A549 (cell line): ENCODE measurements at regions not wholly inside any gene's neighbourhood (a gene's known extent, or its start where the extent isn't known, plus 50 kb on each side); places are given as distances from the start of the nearest gene placed in this dataset.

Experiments used
- ATAC-seq, 2 experiments: fragments of 200-7000 bp in 1 of 2; fragments of >200 bp in 1 of 2; cut with Nextera tagmentation in 1 of 2; cut with Tn5 transposase in 1 of 2; 3 replicates each; pipeline versions ENCODE4 v1.8.0 to v1.9.1; 2018 to 2020; ENCODE audit warnings: mild to moderate bottlenecking in 1 of 2, moderate library complexity in 1 of 2
- CTCF ChIA-PET: fragments of 300-600 bp; sonication (Branson Sonifier 250); formaldehyde crosslinking; extraction: SDS; loops from one replicate; lab custom pipeline; 2021; ENCODE audit warnings: antibody characterized with exemption, inconsistent platforms; lab: Yijun Ruan, JAX
- POLR2A ChIA-PET: fragments of 350-600 bp; formaldehyde crosslinking; extraction: SDS; loops from one replicate; lab custom pipeline; 2021; ENCODE audit warnings: antibody characterized with exemption, inconsistent platforms; lab: Yijun Ruan, JAX
- DNase-seq, 2 experiments: peaks; one replicate each; pipeline versions ENCODE4 v3.0.0 to v3.0.0-alpha.2; 2011 to 2016; ENCODE audit warnings: low read depth in 1 of 2, low spot score in 1 of 2
- FAIRE-seq: peaks from 2 replicates; lab custom pipeline; 2011; peaks lifted over from hg19 to GRCh38; lab: Jason Lieb, UNC
- H3K27ac ChIP-seq, 2 experiments: fragments of >200 bp; sonication (Bioruptor Twin); formaldehyde crosslinking; 3 replicates each; pipeline ENCODE4 v1.5.1; 2016 to 2017
- H3K4me1 ChIP-seq: fragments of >200 bp; sonication (Bioruptor Twin); formaldehyde crosslinking; 3 replicates; pipeline ENCODE4 v1.6.1; 2016
- H3K4me2 ChIP-seq: fragments of >200 bp; sonication (Bioruptor Twin); formaldehyde crosslinking; 3 replicates; pipeline ENCODE4 v1.6.1; 2016
- H3K4me3 ChIP-seq: fragments of >200 bp; sonication (Bioruptor Twin); formaldehyde crosslinking; 3 replicates; pipeline ENCODE4 v1.5.1; 2016
- H3K9me3 ChIP-seq: fragments of >200 bp; sonication (Bioruptor Twin); formaldehyde crosslinking; 3 replicates; pipeline ENCODE4 v1.6.1; 2016
- BHLHE40 ChIP-seq: IDR thresholded peaks from 2 replicates; pipeline ENCODE4 v1.6.1; 2012; ENCODE audit warnings: low read depth, low read length, inconsistent platforms
- ESRRA ChIP-seq: fragments of 150-350 bp; IDR thresholded peaks from 2 replicates; pipeline ENCODE4 v1.6.1; 2014; ENCODE audit warnings: mild to moderate bottlenecking, low read length, borderline replicate concordance
- GATA3 ChIP-seq: IDR thresholded peaks from 2 replicates; pipeline ENCODE4 v1.6.1; 2012; ENCODE audit warnings: borderline replicate concordance
- HOXA7 ChIP-seq: fragments of 250-450 bp; sonication (Bioruptor Pico); IDR thresholded peaks from 2 replicates; pipeline ENCODE4 v1.5.0; 2020; ENCODE audit warnings: mild to moderate bottlenecking, moderate library complexity
- HOXB13 ChIP-seq: fragments of 250-450 bp; sonication (Bioruptor Pico); IDR thresholded peaks from 2 replicates; pipeline ENCODE4 v1.5.0; 2020; ENCODE audit warnings: low read depth, mild to moderate bottlenecking, moderate library complexity
- JUNB ChIP-seq: fragments of >200 bp; sonication (Bioruptor Twin); formaldehyde crosslinking; IDR thresholded peaks from 2 replicates; pipeline ENCODE4 v1.6.1; 2016
- KDM1A ChIP-seq: fragments of 200-600 bp; sonication (generic); IDR thresholded peaks from 2 replicates; pipeline ENCODE4 v1.6.1; 2016; ENCODE audit warnings: low read depth, mild to moderate bottlenecking
- KDM5A ChIP-seq: fragments of 200-600 bp; sonication (generic); IDR thresholded peaks from 2 replicates; pipeline ENCODE4 v1.6.1; 2016; ENCODE audit warnings: antibody characterized with exemption, mild to moderate bottlenecking
- MAFK ChIP-seq: fragments of 450-650 bp; IDR thresholded peaks from 2 replicates; pipeline ENCODE4 v1.6.1; 2014; ENCODE audit not compliant: partially characterized antibody
- MYC ChIP-seq: IDR thresholded peaks from 2 replicates; pipeline ENCODE4 v1.6.1; 2012; ENCODE audit warnings: mild to moderate bottlenecking, inconsistent platforms, low read length, improper control_type of control experiment, borderline replicate concordance
- NPAS2 ChIP-seq: fragments of 250-450 bp; sonication (Bioruptor Pico); IDR thresholded peaks from 2 replicates; pipeline ENCODE4 v1.8.0; 2022; ENCODE audit warnings: mild to moderate bottlenecking, moderate library complexity, borderline replicate concordance
- NR3C1 ChIP-seq: fragments of >200 bp; sonication (Bioruptor Twin); formaldehyde crosslinking; IDR thresholded peaks from 3 replicates; pipeline ENCODE4 v1.6.1; 2017
- POLR2A ChIP-seq: IDR thresholded peaks from 2 replicates; pipeline ENCODE4 v1.6.1; 2012; ENCODE audit warnings: mild to moderate bottlenecking, low read length
- POLR2AphosphoS2 ChIP-seq: conservative IDR thresholded peaks from 2 replicates; pipeline ENCODE4 v1.6.1; 2012; ENCODE audit warnings: low read length, improper control_type of control experiment, inconsistent platforms
- RAD21 ChIP-seq, 2 experiments: fragments of >200 bp in 1 of 2; sonication (Bioruptor Twin) in 1 of 2; formaldehyde crosslinking in 1 of 2; IDR thresholded peaks in 1 of 2; conservative IDR thresholded peaks in 1 of 2; 2 replicates in 1 of 2; 3 replicates in 1 of 2; pipeline ENCODE4 v1.6.1; 2012 to 2018; ENCODE audit warnings: inconsistent platforms in 1 of 2
- RARB ChIP-seq: fragments of 250-450 bp; sonication (Bioruptor Pico); IDR thresholded peaks from 2 replicates; pipeline ENCODE4 v1.8.0; 2021; ENCODE audit warnings: mild to moderate bottlenecking, moderate library complexity
- RNF2 ChIP-seq: fragments of 200-600 bp; sonication (generic); IDR thresholded peaks from 2 replicates; pipeline ENCODE4 v1.6.1; 2016; ENCODE audit warnings: low read depth, mild to moderate bottlenecking, antibody characterized with exemption, moderate library complexity, borderline replicate concordance
- SMC3 ChIP-seq: fragments of >200 bp; sonication (Bioruptor Twin); formaldehyde crosslinking; IDR thresholded peaks from 3 replicates; pipeline ENCODE4 v1.6.1; 2018; ENCODE audit warnings: inconsistent platforms
- ZC3H11A ChIP-seq: fragments of 450-650 bp; IDR thresholded peaks from 2 replicates; pipeline ENCODE4 v1.6.1; 2014; ENCODE audit warnings: antibody characterized with exemption, mild to moderate bottlenecking
- ZFP36 ChIP-seq: fragments of 450-650 bp; IDR thresholded peaks from 2 replicates; pipeline ENCODE4 v1.6.1; 2014; ENCODE audit warnings: borderline replicate concordance; ENCODE audit not compliant: partially characterized antibody
- ZSCAN20 ChIP-seq: fragments of 250-450 bp; sonication (Bioruptor Pico); IDR thresholded peaks from 2 replicates; pipeline ENCODE4 v1.8.0; 2022; ENCODE audit warnings: mild to moderate bottlenecking, moderate library complexity
- WGBS: methylation state at CpG from one replicate; pipeline ENCODE4 v1.1.6; 2017; ENCODE audit errors: missing lambda C conversion rate; 5-methylcytosine and 5-hydroxymethylcytosine counted together
- TF ChIP-seq, protein P1 (sequence below): fragments of >200 bp; sonication (Bioruptor Twin); formaldehyde crosslinking; IDR thresholded peaks from 3 replicates; pipeline ENCODE4 v1.6.1; 2016
- TF ChIP-seq, protein P2 (sequence below): fragments of 200-600 bp; sonication (generic); IDR thresholded peaks from 2 replicates; pipeline ENCODE4 v1.6.1; 2016; ENCODE audit warnings: antibody characterized with exemption, mild to moderate bottlenecking, moderate library complexity
- TF ChIP-seq, protein P3 (sequence below): fragments of 150-350 bp; IDR thresholded peaks from 2 replicates; pipeline ENCODE4 v1.6.1; 2014; ENCODE audit warnings: low read depth, mild to moderate bottlenecking, low read length

DNA sequence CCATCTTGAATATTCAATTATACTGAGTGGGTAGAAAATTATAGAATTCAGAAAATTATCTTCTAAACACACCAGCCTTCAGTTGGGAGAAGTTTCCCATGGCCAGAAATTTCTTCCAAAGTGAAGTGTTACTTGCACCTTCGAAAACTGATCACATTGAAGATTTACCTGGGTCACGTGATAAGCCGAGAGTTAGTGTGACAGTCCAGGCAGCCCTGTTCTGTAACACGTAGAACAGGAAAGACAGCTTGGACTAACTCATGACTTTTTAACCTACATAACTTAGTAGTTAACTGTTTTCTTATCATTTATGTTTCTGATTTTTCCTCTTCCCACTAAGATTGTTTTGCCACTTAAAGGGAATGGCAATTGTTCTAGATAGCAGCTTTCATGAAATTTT lies 118.3 kb upstream of the MTHFD1L start:
- ATAC-seq: no peak
- CTCF ChIA-PET: no interaction called here
- no peak overlapping the region for H3K27ac ChIP-seq
- WGBS: 71% methylated on average over 4 of the region's 4 CpGs
- no peaks in the 10 kb centered on the region for H3K4me1 ChIP-seq
- DNase-seq: no peak
- no peak overlapping the region for H3K4me2 ChIP-seq
- no peak for TF ChIP-seq KDM5A
- TF ChIP-seq KDM1A: no peak
- FAIRE-seq: no peak
- H3K4me3 ChIP-seq: no peak overlapping the region
- POLR2A ChIA-PET: no interaction called here
- no peaks in the 10 kb centered on the region for H3K9me3 ChIP-seq

DNA sequence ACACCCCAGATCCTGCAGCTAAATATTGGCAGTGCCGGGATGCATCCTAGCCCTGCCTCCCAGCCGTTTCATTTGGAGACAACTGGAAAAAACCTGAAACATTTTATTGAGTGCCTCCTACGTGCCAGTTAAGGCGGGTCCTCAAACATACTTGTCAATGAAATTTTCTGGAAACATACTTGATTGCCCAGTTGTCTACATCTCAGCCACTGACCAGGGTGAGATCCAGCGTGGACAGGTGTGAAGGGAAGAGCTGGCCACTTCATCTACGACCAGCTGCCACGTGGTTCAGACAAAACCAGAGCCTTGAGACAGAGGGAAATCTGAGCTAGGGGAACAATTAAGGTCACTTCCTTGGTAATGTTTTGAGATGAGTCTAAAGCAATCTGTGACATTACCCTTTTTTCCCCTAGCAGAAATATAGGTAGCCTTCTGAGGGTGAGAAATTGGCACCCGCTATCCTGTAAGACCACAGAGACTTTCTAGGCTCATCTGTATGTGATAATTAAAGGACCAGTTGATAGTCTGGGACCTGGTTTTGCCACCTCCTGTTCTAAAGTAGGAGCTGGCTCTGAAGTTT lies 116.3 kb upstream of the MTHFD1L start:
- FAIRE-seq (no peak), DNase-seq (no peak), ATAC-seq (no peak)
- TF ChIP-seq POLR2AphosphoS2 (no peak), MYC (no peak), HOXA7 (CRISPR knock-in tag) (no peak), ZSCAN20 (CRISPR knock-in tag) (no peak), GATA3 (no peak), JUNB (no peak), SMC3 (no peak), RARB (no peak), KDM1A (no peak)
- TF ChIP-seq, protein P1, sequence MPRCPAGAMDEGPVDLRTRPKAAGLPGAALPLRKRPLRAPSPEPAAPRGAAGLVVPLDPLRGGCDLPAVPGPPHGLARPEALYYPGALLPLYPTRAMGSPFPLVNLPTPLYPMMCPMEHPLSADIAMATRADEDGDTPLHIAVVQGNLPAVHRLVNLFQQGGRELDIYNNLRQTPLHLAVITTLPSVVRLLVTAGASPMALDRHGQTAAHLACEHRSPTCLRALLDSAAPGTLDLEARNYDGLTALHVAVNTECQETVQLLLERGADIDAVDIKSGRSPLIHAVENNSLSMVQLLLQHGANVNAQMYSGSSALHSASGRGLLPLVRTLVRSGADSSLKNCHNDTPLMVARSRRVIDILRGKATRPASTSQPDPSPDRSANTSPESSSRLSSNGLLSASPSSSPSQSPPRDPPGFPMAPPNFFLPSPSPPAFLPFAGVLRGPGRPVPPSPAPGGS: no peak
- Histone ChIP-seq H3K9me3 (no peaks in the 10 kb centered on the region), H3K4me3 (no peak overlapping the region), H3K27ac (no peak overlapping the region), H3K4me1 (no peaks in the 10 kb centered on the region), H3K4me2 (no peak overlapping the region)
- WGBS: 48% methylated on average over 8 of the region's 8 CpGs
- ChIA-PET POLR2A (no interaction called here), CTCF (no interaction called here)

DNA sequence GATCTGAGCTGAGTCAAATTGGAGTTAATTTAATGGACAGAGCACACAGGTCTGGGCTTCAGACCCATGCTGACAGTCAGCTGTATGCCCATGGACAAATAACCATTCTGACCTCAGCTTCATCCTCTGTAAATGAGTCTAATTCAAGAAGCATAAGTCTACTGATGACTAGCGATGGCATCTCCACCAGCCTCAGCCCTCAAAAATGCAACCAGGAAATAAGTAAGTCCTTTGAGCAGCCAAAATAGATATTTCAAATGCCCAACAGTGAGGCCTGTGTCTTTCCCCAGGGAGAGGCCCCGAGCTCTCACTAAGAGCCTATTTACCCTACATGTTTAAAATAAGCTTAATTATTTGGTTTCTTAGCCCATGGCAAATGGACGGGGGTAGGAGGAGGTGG lies 114.2 kb upstream of the MTHFD1L start:
- H3K4me3 ChIP-seq: no peak overlapping the region
- ChIA-PET CTCF (no interaction called here), POLR2A (no interaction called here)
- WGBS: 71% methylated on average over 3 of the region's 3 CpGs
- no peaks in the 10 kb centered on the region for H3K4me1 ChIP-seq
- no peak for TF ChIP-seq ESRRA
- TF ChIP-seq, protein P2, sequence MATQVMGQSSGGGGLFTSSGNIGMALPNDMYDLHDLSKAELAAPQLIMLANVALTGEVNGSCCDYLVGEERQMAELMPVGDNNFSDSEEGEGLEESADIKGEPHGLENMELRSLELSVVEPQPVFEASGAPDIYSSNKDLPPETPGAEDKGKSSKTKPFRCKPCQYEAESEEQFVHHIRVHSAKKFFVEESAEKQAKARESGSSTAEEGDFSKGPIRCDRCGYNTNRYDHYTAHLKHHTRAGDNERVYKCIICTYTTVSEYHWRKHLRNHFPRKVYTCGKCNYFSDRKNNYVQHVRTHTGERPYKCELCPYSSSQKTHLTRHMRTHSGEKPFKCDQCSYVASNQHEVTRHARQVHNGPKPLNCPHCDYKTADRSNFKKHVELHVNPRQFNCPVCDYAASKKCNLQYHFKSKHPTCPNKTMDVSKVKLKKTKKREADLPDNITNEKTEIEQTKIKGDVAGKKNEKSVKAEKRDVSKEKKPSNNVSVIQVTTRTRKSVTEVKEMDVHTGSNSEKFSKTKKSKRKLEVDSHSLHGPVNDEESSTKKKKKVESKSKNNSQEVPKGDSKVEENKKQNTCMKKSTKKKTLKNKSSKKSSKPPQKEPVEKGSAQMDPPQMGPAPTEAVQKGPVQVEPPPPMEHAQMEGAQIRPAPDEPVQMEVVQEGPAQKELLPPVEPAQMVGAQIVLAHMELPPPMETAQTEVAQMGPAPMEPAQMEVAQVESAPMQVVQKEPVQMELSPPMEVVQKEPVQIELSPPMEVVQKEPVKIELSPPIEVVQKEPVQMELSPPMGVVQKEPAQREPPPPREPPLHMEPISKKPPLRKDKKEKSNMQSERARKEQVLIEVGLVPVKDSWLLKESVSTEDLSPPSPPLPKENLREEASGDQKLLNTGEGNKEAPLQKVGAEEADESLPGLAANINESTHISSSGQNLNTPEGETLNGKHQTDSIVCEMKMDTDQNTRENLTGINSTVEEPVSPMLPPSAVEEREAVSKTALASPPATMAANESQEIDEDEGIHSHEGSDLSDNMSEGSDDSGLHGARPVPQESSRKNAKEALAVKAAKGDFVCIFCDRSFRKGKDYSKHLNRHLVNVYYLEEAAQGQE: no peak
- DNase-seq (no peak), FAIRE-seq (no peak), ATAC-seq (no peak)
- no peak overlapping the region for H3K27ac ChIP-seq
- H3K9me3 ChIP-seq: no peaks in the 10 kb centered on the region
- H3K4me2 ChIP-seq: no peak overlapping the region

DNA sequence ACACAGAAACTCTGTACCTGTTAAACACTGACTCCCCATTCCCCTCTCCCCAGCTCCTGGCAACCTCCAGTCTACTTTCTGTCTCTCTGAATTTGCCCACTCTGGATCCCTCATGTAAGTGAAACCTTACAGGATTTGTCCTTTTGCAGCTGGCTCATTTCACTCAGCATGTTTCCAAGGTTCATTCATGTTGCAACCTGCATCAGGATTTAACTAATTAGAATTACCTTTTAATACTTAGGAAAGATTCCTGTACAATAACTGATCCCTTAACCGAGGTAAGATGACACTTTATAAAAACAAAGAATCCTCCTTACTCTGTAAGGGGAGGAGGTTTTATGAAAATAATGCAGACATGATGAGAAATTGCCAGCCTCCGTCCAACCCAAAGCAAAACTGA lies 113.1 kb upstream of the MTHFD1L start:
- H3K27ac ChIP-seq: no peak overlapping the region
- CTCF ChIA-PET: no interaction called here
- TF ChIP-seq POLR2A: no peak
- TF ChIP-seq RNF2: no peak
- no peak for TF ChIP-seq ZC3H11A
- no peak for TF ChIP-seq MAFK
- TF ChIP-seq RARB: no peak
- TF ChIP-seq NPAS2 (CRISPR knock-in tag): no peak
- no peak for TF ChIP-seq NR3C1
- no peak for TF ChIP-seq BHLHE40
- TF ChIP-seq, protein P3, sequence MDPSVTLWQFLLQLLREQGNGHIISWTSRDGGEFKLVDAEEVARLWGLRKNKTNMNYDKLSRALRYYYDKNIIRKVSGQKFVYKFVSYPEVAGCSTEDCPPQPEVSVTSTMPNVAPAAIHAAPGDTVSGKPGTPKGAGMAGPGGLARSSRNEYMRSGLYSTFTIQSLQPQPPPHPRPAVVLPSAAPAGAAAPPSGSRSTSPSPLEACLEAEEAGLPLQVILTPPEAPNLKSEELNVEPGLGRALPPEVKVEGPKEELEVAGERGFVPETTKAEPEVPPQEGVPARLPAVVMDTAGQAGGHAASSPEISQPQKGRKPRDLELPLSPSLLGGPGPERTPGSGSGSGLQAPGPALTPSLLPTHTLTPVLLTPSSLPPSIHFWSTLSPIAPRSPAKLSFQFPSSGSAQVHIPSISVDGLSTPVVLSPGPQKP: no peak
- no peak for TF ChIP-seq ZFP36
- no peak for TF ChIP-seq RAD21 (conservative IDR thresholded peaks at IDR 0.05 in 1 of 2, IDR thresholded peaks at IDR 0.05 in 1 of 2)
- no peak for TF ChIP-seq HOXB13
- TF ChIP-seq, all 56 proteins: peak for 0
- DNase-seq (no peak), FAIRE-seq (no peak), ATAC-seq (no peak)
- H3K4me3 ChIP-seq: no peak overlapping the region
- POLR2A ChIA-PET: no interaction called here
- no peaks in the 10 kb centered on the region for H3K4me1 ChIP-seq
- no peak overlapping the region for H3K4me2 ChIP-seq
- no peaks in the 10 kb centered on the region for H3K9me3 ChIP-seq
- WGBS: 47% methylated on average over 2 of the region's 2 CpGs
